Mucosa of stomach (tissue), 1 donor: ENCODE measurements at regions not wholly inside any gene's neighbourhood (a gene's known extent, or its start where the extent isn't known, plus 50 kb on each side); places are given as distances from the start of the nearest gene placed in this dataset.
"Not testable (repeated sequence)": the region's sequence is repeated elsewhere in the genome, so short reads cannot be mapped to it uniquely, and the experiment has no call there.

ENCODE experiments used
- H3K27me3 ChIP-seq: one replicate; pipeline ENCODE4 v1.7.0; 2013; ENCODE audit warnings: mild to moderate bottlenecking, low read length; ENCODE audit not compliant: control insufficient read depth, insufficient read depth
- H3K36me3 ChIP-seq: one replicate; pipeline ENCODE4 v1.7.0; 2013; ENCODE audit warnings: low read length; ENCODE audit not compliant: control insufficient read depth, insufficient read depth
- H3K4me1 ChIP-seq: one replicate; pipeline ENCODE4 v1.7.0; 2013; ENCODE audit warnings: mild to moderate bottlenecking, low read length; ENCODE audit not compliant: control insufficient read depth, insufficient read depth
- H3K4me3 ChIP-seq: one replicate; pipeline ENCODE4 v1.7.0; 2013; ENCODE audit warnings: low read length
- H3K9ac ChIP-seq: one replicate; pipeline ENCODE4 v1.7.0; 2013; ENCODE audit warnings: mild to moderate bottlenecking, low read length, moderate library complexity
- H3K9me3 ChIP-seq: one replicate; pipeline ENCODE4 v1.7.0; 2013; ENCODE audit warnings: mild to moderate bottlenecking, low read length, moderate library complexity; ENCODE audit not compliant: control insufficient read depth
- donor health status: Pancreatic carcinoma.

DNA sequence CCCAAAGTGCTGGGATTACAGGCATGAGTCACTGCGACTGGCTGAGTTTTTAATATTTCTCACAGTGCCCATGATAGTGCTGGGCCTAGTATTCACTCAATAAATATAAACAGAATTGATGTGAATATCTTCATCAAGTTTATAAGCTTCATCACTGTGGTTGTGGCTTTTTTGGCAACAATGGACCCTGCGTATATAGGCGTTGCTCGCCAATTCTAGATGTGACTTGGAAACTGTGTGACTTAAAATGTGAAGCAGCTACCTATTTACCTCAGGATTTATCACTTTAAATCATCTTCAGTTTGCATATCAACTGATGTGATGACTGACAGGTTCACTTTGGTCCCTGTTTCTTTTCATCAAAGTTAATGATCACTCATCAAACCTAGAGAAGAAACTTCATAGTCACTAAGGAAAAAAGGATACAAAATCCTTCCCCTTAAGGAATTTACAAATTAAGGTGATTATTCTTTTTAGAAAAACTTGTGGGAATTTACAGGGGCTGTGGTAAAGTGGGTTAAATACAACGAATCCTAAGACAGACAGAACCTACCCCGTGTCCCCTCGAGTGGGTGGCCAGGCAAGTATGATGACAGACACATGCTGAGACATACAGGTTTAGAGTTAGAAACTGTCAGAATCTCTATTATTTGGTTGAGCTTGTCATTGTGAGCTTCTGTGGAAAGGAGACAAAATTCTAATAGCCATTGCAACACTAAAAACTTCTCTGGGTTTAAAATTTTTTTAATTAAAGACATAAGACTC is 101.3 kb downstream of the AKAP11 start:
- Histone ChIP-seq H3K36me3 (no peaks in the 10 kb centered on the region), H3K27me3 (no peaks in the 10 kb centered on the region), H3K4me3 (no peak overlapping the region)

DNA sequence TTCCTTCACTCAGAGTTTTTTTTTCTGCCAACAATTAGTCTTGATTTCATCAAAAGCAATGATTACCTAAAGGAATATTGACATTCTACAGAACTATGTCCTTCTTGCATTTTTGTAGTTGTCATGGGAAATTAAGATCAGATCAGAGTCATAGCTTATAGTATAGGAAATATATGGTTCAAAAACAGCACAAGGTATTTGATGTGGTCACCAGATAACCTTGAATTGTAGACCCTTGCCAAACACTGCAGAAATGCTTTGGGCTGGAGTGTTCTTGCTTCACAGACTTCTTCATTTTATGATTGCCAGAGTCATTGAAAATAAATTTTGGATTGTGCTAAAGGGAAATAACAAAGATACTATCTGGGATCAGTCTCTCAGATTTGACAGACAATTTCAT is 103.7 kb downstream of the AKAP11 start:
- Histone ChIP-seq H3K4me3 (no peak overlapping the region), H3K36me3 (no peaks in the 10 kb centered on the region), H3K4me1 (no peaks in the 10 kb centered on the region), H3K9me3 (no peaks in the 10 kb centered on the region), H3K9ac (no peak overlapping the region), H3K27me3 (no peaks in the 10 kb centered on the region)

More for the DNA sequence above, 101.3 kb downstream of the AKAP11 start:
- no peaks in the 10 kb centered on the region for H3K9me3 ChIP-seq
- no peaks in the 10 kb centered on the region for H3K4me1 ChIP-seq
- H3K9ac ChIP-seq = no peak overlapping the region

DNA sequence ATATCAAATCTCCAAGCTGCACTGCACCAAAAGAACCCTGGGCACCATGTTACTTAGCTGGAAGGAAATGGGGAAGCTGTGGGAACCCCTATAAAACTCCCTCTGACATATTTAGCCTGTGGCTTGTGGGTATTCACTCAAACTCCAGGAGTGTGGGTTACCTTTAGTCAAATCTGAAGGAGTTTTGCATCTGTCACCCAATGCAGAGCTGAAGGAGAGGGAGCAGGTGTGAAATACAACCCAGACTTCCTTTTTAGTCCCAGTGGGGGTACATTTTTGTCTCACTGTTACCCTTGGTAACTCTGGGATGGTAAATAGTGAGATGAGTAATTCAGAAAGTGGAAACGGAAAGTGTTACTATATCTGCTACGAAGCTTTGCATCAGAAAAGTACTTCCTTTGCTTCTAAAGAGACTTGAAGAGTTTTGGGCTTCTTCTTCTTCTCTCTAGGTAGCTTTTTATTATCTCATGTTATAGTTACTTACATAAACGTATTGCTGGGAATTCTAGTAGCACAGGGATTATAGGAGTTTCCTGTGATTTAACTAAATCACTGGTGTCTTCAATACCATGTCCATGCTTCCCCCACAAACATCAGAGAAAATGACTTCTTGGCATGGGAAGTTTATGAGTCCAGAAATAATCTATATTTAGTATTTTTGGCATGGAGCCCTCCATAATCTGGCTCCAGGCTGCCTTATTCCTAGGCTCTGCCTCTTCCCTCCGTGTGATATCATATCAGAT is 105.9 kb downstream of the AKAP11 start:
- Histone ChIP-seq H3K4me3 (no peak overlapping the region), H3K27me3 (no peaks in the 10 kb centered on the region), H3K9ac (no peak overlapping the region), H3K36me3 (no peaks in the 10 kb centered on the region), H3K9me3 (no peaks in the 10 kb centered on the region), H3K4me1 (no peaks in the 10 kb centered on the region)

DNA sequence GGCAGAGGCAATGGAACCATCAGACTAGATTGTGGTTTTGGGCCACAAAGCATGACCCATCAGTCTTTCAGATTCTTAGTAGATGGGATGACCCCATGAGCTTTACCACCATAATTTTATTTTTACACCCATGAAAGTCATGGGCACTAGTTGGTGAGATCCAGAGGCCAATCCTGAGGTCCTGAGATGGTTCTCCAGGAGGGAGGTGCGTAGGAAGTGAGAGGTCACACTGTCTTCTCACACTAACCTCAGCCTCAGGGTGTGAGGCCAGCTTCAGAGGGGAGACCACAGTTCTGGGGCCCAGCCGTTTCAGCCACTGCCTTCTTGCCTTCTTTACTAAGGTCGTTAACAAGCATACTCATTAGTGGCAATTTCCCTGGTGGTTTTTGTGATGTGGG is 106.4 kb downstream of the AKAP11 start:
- Histone ChIP-seq H3K27me3 (no peaks in the 10 kb centered on the region), H3K4me1 (no peaks in the 10 kb centered on the region), H3K9me3 (no peaks in the 10 kb centered on the region), H3K9ac (no peak overlapping the region), H3K4me3 (no peak overlapping the region), H3K36me3 (no peaks in the 10 kb centered on the region)

DNA sequence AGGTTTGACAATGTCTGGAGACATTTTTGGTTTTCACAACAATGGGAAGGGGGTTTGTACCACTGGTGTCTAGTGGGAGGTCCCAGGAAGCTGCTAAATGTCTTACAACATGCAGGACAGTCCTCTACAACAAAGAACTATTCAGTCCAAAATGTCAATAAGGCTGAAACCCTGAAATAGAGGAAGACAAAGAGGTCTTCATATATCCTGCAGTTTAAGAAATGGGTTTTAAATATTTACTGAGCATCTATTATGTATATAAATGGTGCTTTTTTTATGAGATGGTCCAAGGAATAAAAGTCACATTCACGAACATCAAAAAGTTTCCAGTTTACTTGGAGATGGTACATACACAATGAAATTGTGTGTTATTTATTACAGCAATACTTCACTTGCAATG is 107.3 kb downstream of the AKAP11 start:
- no peak overlapping the region for H3K9ac ChIP-seq
- H3K9me3 ChIP-seq = no peaks in the 10 kb centered on the region
- H3K4me1 ChIP-seq = no peaks in the 10 kb centered on the region
- no peak overlapping the region for H3K4me3 ChIP-seq
- H3K27me3 ChIP-seq = no peaks in the 10 kb centered on the region
- no peaks in the 10 kb centered on the region for H3K36me3 ChIP-seq

DNA sequence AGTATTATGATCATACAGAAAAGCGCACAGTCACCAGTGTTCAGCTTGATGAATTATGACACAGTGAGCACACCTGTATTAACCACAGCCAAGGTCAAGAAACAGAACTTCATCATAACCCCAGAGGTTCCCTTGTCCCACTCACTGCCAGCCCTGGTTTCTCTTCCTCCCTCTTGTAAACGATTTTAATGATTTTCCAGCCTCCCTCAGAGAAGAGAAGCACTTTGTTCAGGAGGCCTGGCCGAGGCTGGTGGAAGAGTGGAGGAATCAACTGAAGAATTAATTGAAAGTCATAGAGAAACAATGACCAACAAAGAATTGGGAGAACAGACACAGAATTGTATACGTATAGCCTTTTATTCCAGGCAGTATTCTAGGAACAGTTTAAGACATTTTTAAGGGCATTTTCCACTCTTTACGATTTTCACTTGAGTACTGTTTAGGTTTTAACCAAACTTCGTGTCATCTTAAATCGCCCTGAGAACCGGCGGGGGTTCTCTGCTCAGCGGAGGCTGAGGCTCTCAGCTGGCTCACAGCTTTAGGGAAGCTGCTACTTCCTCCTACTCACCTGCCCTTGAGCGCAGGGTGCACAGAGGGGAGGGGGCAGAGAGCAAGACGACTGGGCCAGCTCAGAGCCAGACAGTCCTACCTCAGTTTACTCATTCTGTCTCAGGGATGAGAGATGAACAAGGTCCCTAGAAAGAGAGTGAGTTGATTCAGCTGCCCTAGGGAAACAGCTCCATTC is 108.6 kb downstream of the AKAP11 start:
- Histone ChIP-seq H3K4me1 (no peaks in the 10 kb centered on the region), H3K36me3 (no peaks in the 10 kb centered on the region)

DNA sequence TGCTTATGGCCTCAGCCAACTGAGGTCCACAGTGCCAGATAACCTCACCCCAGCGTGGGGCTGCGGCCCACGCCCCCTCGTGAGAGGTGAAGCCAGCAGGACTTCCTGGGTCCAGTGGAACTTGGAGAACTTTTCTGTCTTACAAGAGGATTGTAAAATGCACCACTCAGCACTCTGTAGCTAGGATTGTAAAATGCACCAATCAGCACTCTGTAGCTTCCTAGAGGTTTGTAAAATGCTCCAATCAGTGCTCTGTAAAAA is 109.1 kb downstream of the AKAP11 start:
- Histone ChIP-seq H3K36me3 (no peaks in the 10 kb centered on the region), H3K4me1 (no peaks in the 10 kb centered on the region), H3K9me3 (no peaks in the 10 kb centered on the region), H3K4me3 (no peak overlapping the region), H3K27me3 (no peaks in the 10 kb centered on the region), H3K9ac (no peak overlapping the region)

More for the DNA sequence above, 108.6 kb downstream of the AKAP11 start:
- Histone ChIP-seq H3K27me3 (no peaks in the 10 kb centered on the region), H3K4me3 (no peak overlapping the region), H3K9me3 (no peaks in the 10 kb centered on the region), H3K9ac (no peak overlapping the region)

DNA sequence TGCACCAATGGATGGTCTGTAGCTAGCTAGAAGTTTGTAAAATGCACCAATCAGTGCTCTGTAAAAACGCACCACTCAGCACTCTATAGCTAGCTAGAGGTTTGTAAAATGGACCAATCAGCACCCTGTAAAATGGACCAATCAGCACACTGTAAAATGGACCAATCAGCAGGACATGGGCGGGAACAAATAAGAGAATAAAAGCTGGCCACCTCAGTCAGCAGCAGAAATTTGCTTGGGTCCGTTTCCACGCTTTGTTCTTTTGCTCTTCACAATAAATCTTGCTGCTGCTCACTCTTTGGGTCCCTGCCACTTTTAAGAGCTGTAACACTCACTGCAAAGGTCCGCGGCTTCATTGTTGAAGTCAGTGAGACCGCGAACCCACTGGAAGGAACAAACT is 109.5 kb downstream of the AKAP11 start:
- H3K9ac ChIP-seq, H3K36me3 ChIP-seq, H3K4me1 ChIP-seq, H3K4me3 ChIP-seq, H3K9me3 ChIP-seq, H3K27me3 ChIP-seq: not testable (repeated sequence)

DNA sequence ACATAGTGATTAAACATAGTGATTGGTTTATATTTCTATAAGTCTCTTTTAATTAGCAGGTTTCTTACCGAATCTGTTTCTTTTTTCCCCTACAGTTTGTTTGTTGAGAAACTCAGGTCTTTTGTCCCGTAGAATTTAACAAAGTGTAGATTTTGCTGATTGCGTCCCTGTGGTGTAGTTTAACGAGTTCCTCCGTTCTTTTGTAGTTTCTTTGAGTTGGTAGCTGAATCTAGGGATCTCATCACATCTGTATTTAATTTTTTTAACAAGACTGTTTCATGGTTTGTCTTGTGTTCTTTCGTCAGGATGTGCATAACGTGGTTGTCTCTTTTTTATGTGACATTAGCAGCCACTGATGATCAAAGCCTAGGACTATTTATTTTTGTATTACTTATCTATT is 111.1 kb downstream of the AKAP11 start:
- Histone ChIP-seq H3K36me3 (no peaks in the 10 kb centered on the region), H3K9me3 (no peaks in the 10 kb centered on the region), H3K9ac (no peak overlapping the region), H3K4me3 (no peak overlapping the region), H3K27me3 (no peaks in the 10 kb centered on the region), H3K4me1 (no peaks in the 10 kb centered on the region)

DNA sequence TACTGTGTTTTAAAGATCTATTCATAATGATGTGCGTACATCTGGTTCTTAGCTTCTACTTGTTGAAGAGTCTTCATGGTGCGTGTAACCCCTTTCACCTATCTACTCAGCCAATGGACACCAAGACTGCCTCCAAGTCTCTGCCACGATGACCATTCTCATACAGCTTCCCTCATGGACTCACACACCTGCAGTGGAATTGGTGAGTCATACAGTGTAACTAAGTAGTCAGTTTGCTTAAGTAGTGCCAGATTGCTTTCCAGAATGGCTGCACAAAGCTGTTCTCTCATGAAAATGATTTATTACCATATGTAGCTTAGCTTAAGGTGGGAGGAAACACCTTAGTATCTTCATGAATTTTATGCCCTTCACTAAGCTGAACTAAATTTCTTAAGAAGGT is 112.3 kb downstream of the AKAP11 start:
- Histone ChIP-seq H3K36me3 (no peaks in the 10 kb centered on the region), H3K4me3 (no peak overlapping the region), H3K4me1 (no peaks in the 10 kb centered on the region), H3K9ac (no peak overlapping the region), H3K9me3 (no peaks in the 10 kb centered on the region), H3K27me3 (no peaks in the 10 kb centered on the region)

DNA sequence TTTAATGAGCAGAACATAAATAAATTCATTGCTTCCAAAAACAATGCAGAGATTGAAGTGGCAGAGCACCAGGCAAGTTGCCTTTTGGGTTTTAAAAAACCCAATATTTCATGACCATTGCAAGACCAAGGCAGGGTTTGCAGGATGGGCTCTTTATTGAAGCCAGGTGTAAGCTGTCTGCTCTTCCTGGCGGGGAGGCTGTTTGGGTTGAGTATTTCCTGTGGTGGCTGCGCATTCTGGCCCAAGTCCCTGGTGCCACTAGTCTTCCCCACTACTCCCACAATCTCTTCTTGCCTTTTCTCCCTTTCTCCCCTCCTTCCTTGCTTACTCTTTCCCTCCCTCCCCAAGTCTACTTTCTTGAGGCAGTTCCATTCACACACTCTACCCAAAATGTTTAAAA is 116.4 kb downstream of the AKAP11 start:
- H3K9ac ChIP-seq = no peak overlapping the region
- H3K4me3 ChIP-seq = no peak overlapping the region
- peaks cover 9% of the 10 kb centered on the region for H3K4me1 ChIP-seq
- H3K27me3 ChIP-seq = no peaks in the 10 kb centered on the region
- H3K36me3 ChIP-seq = no peaks in the 10 kb centered on the region
- H3K9me3 ChIP-seq = no peaks in the 10 kb centered on the region

DNA sequence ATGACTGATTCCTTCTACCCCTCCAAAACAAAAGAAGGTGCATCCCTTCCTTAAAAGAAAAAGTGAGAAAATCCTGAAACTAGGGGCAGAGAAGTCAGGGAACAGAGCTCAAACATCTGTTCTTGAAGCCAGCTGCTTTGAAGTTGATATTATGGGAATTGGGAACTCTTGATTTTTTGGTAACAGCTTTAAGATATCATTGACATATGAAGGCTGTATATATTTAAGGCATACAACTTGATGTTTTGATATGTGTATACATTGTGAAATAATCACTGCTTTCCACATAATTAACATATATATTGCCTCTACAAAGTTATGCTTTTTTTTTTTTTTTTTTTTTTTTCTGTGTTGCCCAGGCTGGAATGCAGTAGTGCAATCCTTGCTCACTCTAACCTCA is 117.1 kb downstream of the AKAP11 start:
- Histone ChIP-seq H3K9ac (no peak overlapping the region), H3K36me3 (no peaks in the 10 kb centered on the region), H3K9me3 (no peaks in the 10 kb centered on the region), H3K27me3 (no peaks in the 10 kb centered on the region), H3K4me1 (peaks cover 14% of the 10 kb centered on the region), H3K4me3 (no peak overlapping the region)
